Gastrocnemius medialis (tissue), 4 donors: ENCODE measurements at regions not wholly inside any gene's neighbourhood (a gene's known extent, or its start where the extent isn't known, plus 50 kb on each side); places are given as distances from the start of the nearest gene placed in this dataset.

Experiments used
- ATAC-seq, 2 donors: fragments of 150-250 bp; one replicate each; pipeline ENCODE4 v1.9.1; 2016
- DNase-seq, 2 donors: peaks; one replicate each; pipeline ENCODE4 v3.0.0-alpha.2; 2019
- H3K27ac ChIP-seq, 4 donors: fragments of 200-600 bp; sonication (generic); 1 replicate in 1 of 4; 2 replicates in 3 of 4; pipeline ENCODE4 v1.5.1; 2016 to 2018; ENCODE audit warnings: mild to moderate bottlenecking in 2 of 4, moderate library complexity in 1 of 4
- H3K27me3 ChIP-seq, 3 donors: fragments of 200-600 bp; sonication (generic) in 2 of 3; 1 replicate in 1 of 3; 2 replicates in 2 of 3; pipeline versions ENCODE4 v1.5.1 to v1.6.0; 2016 to 2019; ENCODE audit warnings: mild to moderate bottlenecking in 1 of 3, moderate library complexity in 1 of 3
- H3K36me3 ChIP-seq, 2 donors: fragments of 200-600 bp; sonication (generic) in 1 of 2; one replicate each; pipeline ENCODE4 v1.5.1; 2017 to 2018
- H3K4me1 ChIP-seq, 2 donors: fragments of 200-600 bp; sonication (generic) in 1 of 2; one replicate each; pipeline ENCODE4 v1.5.1; 2016 to 2017; ENCODE audit warnings: mild to moderate bottlenecking in 2 of 2
- H3K4me3 ChIP-seq, 4 donors: fragments of 200-600 bp; sonication (generic) in 3 of 4; 1 replicate in 1 of 4; 2 replicates in 3 of 4; pipeline ENCODE4 v1.5.1; 2016 to 2019; ENCODE audit warnings: mild to moderate bottlenecking in 2 of 4
- H3K9me3 ChIP-seq, 3 donors: fragments of 200-600 bp; sonication (generic) in 2 of 3; 1 replicate in 1 of 3; 2 replicates in 2 of 3; pipeline ENCODE4 v1.5.1; 2016 to 2019
- CTCF ChIP-seq, 5 experiments: fragments of 450-650 bp in 3 of 5; fragments of 200-600 bp in 2 of 5; sonication (generic) in 2 of 5; IDR thresholded peaks in 4 of 5; conservative IDR thresholded peaks in 1 of 5; 1 replicate in 4 of 5; 2 replicates in 1 of 5; pipeline ENCODE4 v1.5.1; 2016 to 2019; ENCODE audit warnings: antibody characterized with exemption in 5 of 5, mild to moderate bottlenecking in 3 of 5, moderate library complexity in 3 of 5
- POLR2A ChIP-seq, 2 donors: fragments of 450-650 bp; IDR thresholded peaks; one replicate each; pipeline ENCODE4 v1.6.1; 2017; ENCODE audit warnings: antibody characterized with exemption in 2 of 2, mild to moderate bottlenecking in 2 of 2, moderate library complexity in 2 of 2
- in situ Hi-C, 4 donors: fragments of 200-750 bp; cut with MboI; loops; one replicate each; pipeline versions ENCODE4 v1.15.0 to v1.8.0; 2017; ENCODE audit warnings: low sequenced_read_pairs in 4 of 4
- intact Hi-C: fragments of 100-400 bp; cut with DNase I; formaldehyde crosslinking; loops from one replicate; pipeline ENCODE4 v1.15.1; 2023; ENCODE audit warnings: low total_unique reads

- no peaks in the 10 kb centered on the region for H3K27me3 ChIP-seq
- no peaks in the 10 kb centered on the region for H3K9me3 ChIP-seq
- DNase-seq (no peak), ATAC-seq (no peak)
- H3K27ac ChIP-seq: no peak overlapping the region
- in situ Hi-C loops (no loop called here), intact Hi-C loops (no loop called here)
- no peaks in the 10 kb centered on the region for H3K36me3 ChIP-seq
- H3K4me1 ChIP-seq: no peaks in the 10 kb centered on the region
- TF ChIP-seq CTCF (IDR thresholded peaks at IDR 0.05 in 4 of 5, conservative IDR thresholded peaks at IDR 0.05 in 1 of 5): no peak
- no peak for TF ChIP-seq POLR2A (IDR thresholded peaks at IDR 0.05)
- H3K4me3 ChIP-seq: no peak overlapping the region
Observed at GRCh38 chr10:123502983-123503382, 163.2 kb upstream of the GPR26 start.

GRCh38 chr10:123506455-123506854 is 159.7 kb upstream of the GPR26 start:
- Histone ChIP-seq H3K9me3 (no peaks in the 10 kb centered on the region), H3K27ac (no peak overlapping the region), H3K27me3 (no peaks in the 10 kb centered on the region), H3K4me3 (no peak overlapping the region), H3K4me1 (no peaks in the 10 kb centered on the region), H3K36me3 (no peaks in the 10 kb centered on the region)
- TF ChIP-seq POLR2A (IDR thresholded peaks at IDR 0.05) (no peak), CTCF (IDR thresholded peaks at IDR 0.05 in 4 of 5, conservative IDR thresholded peaks at IDR 0.05 in 1 of 5) (no peak)
- intact Hi-C loops (no loop called here), in situ Hi-C loops (no loop called here)
- no peak for ATAC-seq
- no peak for DNase-seq

GRCh38 chr10:123507298-123507697 is 158.9 kb upstream of the GPR26 start:
- in situ Hi-C loops (no loop called here), intact Hi-C loops (no loop called here)
- TF ChIP-seq POLR2A (IDR thresholded peaks at IDR 0.05) (no peak), CTCF (IDR thresholded peaks at IDR 0.05 in 4 of 5, conservative IDR thresholded peaks at IDR 0.05 in 1 of 5) (no peak)
- no peak overlapping the region for H3K4me3 ChIP-seq
- DNase-seq (no peak), ATAC-seq (no peak)
- H3K27me3 ChIP-seq: no peaks in the 10 kb centered on the region
- H3K9me3 ChIP-seq: no peaks in the 10 kb centered on the region
- no peaks in the 10 kb centered on the region for H3K4me1 ChIP-seq
- H3K36me3 ChIP-seq: no peaks in the 10 kb centered on the region
- H3K27ac ChIP-seq: no peak overlapping the region

GRCh38 chr10:123509338-123509737 is 156.8 kb upstream of the GPR26 start:
- H3K27ac ChIP-seq: no peak overlapping the region
- TF ChIP-seq POLR2A (IDR thresholded peaks at IDR 0.05): no peak
- TF ChIP-seq CTCF (IDR thresholded peaks at IDR 0.05 in 4 of 5, conservative IDR thresholded peaks at IDR 0.05 in 1 of 5): no peak
- intact Hi-C loops (no loop called here), in situ Hi-C loops (no loop called here)
- H3K27me3 ChIP-seq: no peaks in the 10 kb centered on the region
- ATAC-seq: no peak
- no peak for DNase-seq
- no peaks in the 10 kb centered on the region for H3K4me1 ChIP-seq
- H3K9me3 ChIP-seq: no peaks in the 10 kb centered on the region
- H3K36me3 ChIP-seq: no peaks in the 10 kb centered on the region
- H3K4me3 ChIP-seq: no peak overlapping the region
